IMR-90 (cell line): ENCODE measurements at regions not wholly inside any gene's neighbourhood (a gene's known extent, or its start where the extent isn't known, plus 50 kb on each side); places are given as distances from the start of the nearest gene placed in this dataset.

Experiments used
- ATAC-seq: fragments of 200-7000 bp; cut with Tn5 transposase; 2 replicates; pipeline ENCODE4 v1.9.1; 2020; ENCODE audit warnings: low read depth, mild to moderate bottlenecking, moderate library complexity
- BruUV-seq: library from RNA; stranded (reverse); fragments of 400-500 nt; replicated peaks from 2 replicates; lab custom pipeline; 2021; lab: Mats Ljungman, UMichigan
- CTCF ChIA-PET: fragments of 300-600 bp; formaldehyde crosslinking; extraction: SDS; loops from one replicate; lab custom pipeline; 2021; ENCODE audit warnings: antibody characterized with exemption; lab: Yijun Ruan, JAX
- POLR2A ChIA-PET: fragments of 300-600 bp; sonication (Branson Sonifier 250); formaldehyde crosslinking; loops from one replicate; lab custom pipeline; 2022; ENCODE audit warnings: antibody characterized with exemption; ENCODE audit not compliant: unreplicated experiment; lab: Charles Lee
- DNase-seq: peaks from one replicate; pipeline ENCODE4 v3.0.0; 2013
- H2AFZ ChIP-seq: replicated peaks from 2 replicates; pipeline ENCODE3; 2013; ENCODE audit warnings: low read length, mild to moderate bottlenecking; ENCODE audit not compliant: poor library complexity
- H2AK5ac ChIP-seq: 2 replicates; pipeline ENCODE4 v1.6.1; 2013; ENCODE audit warnings: low read depth, low read length, inconsistent platforms
- H2AK9ac ChIP-seq: replicated peaks from 2 replicates; pipeline ENCODE3; 2013; ENCODE audit warnings: mild to moderate bottlenecking, low read depth, low read length, moderate library complexity; ENCODE audit not compliant: poor library complexity
- H2BK120ac ChIP-seq: 2 replicates; pipeline ENCODE4 v1.6.1; 2013; ENCODE audit warnings: low read depth, low read length, inconsistent platforms
- H2BK15ac ChIP-seq: 3 replicates; pipeline ENCODE4 v1.6.1; 2013; ENCODE audit warnings: low read depth, low read length, inconsistent platforms
- H2BK20ac ChIP-seq: 2 replicates; pipeline ENCODE4 v1.6.1; 2013; ENCODE audit warnings: low read depth, mild to moderate bottlenecking, inconsistent platforms, low read length, moderate library complexity
- H2BK5ac ChIP-seq: 2 replicates; pipeline ENCODE4 v1.6.1; 2013; ENCODE audit warnings: mild to moderate bottlenecking, low read depth, low read length, inconsistent platforms; ENCODE audit not compliant: poor library complexity, severe bottlenecking
- H3K14ac ChIP-seq: replicated peaks from 2 replicates; pipeline ENCODE4 v1.6.1; 2013; ENCODE audit warnings: low read depth, low read length, inconsistent platforms
- H3K18ac ChIP-seq: 2 replicates; pipeline ENCODE4 v1.6.1; 2013; ENCODE audit warnings: low read depth, low read length, control low read depth
- H3K23ac ChIP-seq: 2 replicates; pipeline ENCODE4 v1.6.1; 2013; ENCODE audit warnings: low read depth, low read length, inconsistent platforms
- H3K27ac ChIP-seq: 2 replicates; pipeline ENCODE4 v1.5.1; 2013; ENCODE audit warnings: mild to moderate bottlenecking, control low read depth, low read length; ENCODE audit not compliant: insufficient read depth
- H3K27me3 ChIP-seq: 2 replicates; pipeline ENCODE4 v1.6.1; 2013; ENCODE audit warnings: low read length; ENCODE audit not compliant: control insufficient read depth, insufficient read depth
- H3K36me3 ChIP-seq: 2 replicates; pipeline ENCODE4 v1.6.1; 2013; ENCODE audit warnings: low read length, mixed read lengths; ENCODE audit not compliant: control insufficient read depth, insufficient read depth
- H3K4ac ChIP-seq: 2 replicates; pipeline ENCODE4 v1.6.1; 2013; ENCODE audit warnings: low read depth, low read length, inconsistent platforms
- H3K4me1 ChIP-seq: 2 replicates; pipeline ENCODE4 v1.6.1; 2013; ENCODE audit warnings: low read length, mixed read lengths; ENCODE audit not compliant: control insufficient read depth, insufficient read depth
- H3K4me2 ChIP-seq: 2 replicates; pipeline ENCODE4 v1.6.1; 2013; ENCODE audit warnings: low read depth, mild to moderate bottlenecking, control low read depth, low read length, moderate library complexity
- H3K4me3 ChIP-seq: 2 replicates; pipeline ENCODE4 v1.5.1; 2013; ENCODE audit warnings: low read depth, mild to moderate bottlenecking, control low read depth, low read length, moderate library complexity; ENCODE audit not compliant: insufficient read depth
- H3K56ac ChIP-seq: 2 replicates; pipeline ENCODE4 v1.6.1; 2013; ENCODE audit warnings: low read length, inconsistent platforms; ENCODE audit not compliant: insufficient read depth; ENCODE audit errors: extremely low read depth
- H3K79me1 ChIP-seq, 2 experiments: 2 replicates each; pipeline ENCODE4 v1.6.1; 2013; ENCODE audit warnings: low read length in 2 of 2, inconsistent platforms in 1 of 2, low read depth in 1 of 2
- H3K9ac ChIP-seq: 2 replicates; pipeline ENCODE4 v1.6.1; 2013; ENCODE audit warnings: low read depth, low read length, control low read depth
- H3K9me1 ChIP-seq: 2 replicates; pipeline ENCODE4 v1.6.1; 2013; ENCODE audit warnings: low read length, inconsistent platforms; ENCODE audit not compliant: insufficient read depth
- H3K9me3 ChIP-seq: 2 replicates; pipeline ENCODE4 v1.6.1; 2013; ENCODE audit warnings: low read length; ENCODE audit not compliant: control insufficient read depth, insufficient read depth
- H4K20me1 ChIP-seq: 2 replicates; pipeline ENCODE4 v1.6.1; 2013; ENCODE audit warnings: low read length, inconsistent platforms; ENCODE audit not compliant: insufficient read depth
- H4K5ac ChIP-seq: 2 replicates; pipeline ENCODE4 v1.6.1; 2013; ENCODE audit warnings: mild to moderate bottlenecking, low read depth, low read length, control low read depth
- H4K8ac ChIP-seq, 2 experiments: 2 replicates each; pipeline ENCODE4 v1.6.1; 2013; ENCODE audit warnings: low read depth in 2 of 2, low read length in 2 of 2, control low read depth in 1 of 2, inconsistent platforms in 1 of 2
- H4K91ac ChIP-seq: 2 replicates; pipeline ENCODE4 v1.6.1; 2013; ENCODE audit warnings: low read depth, low read length, inconsistent platforms; ENCODE audit not compliant: insufficient read depth
- CEBPB ChIP-seq: IDR thresholded peaks from 2 replicates; pipeline ENCODE4 v1.6.1; 2012; ENCODE audit warnings: low read depth, low read length, improper control_type of control experiment
- NFE2L2 ChIP-seq: fragments of 150-350 bp; IDR thresholded peaks from 2 replicates; pipeline ENCODE4 v1.6.1; 2016; ENCODE audit warnings: low read depth, mild to moderate bottlenecking, low read length
- POLR2A ChIP-seq: IDR thresholded peaks from 2 replicates; pipeline ENCODE4 v1.6.1; 2012; ENCODE audit warnings: mild to moderate bottlenecking, low read depth, low read length
- RAD21 ChIP-seq: IDR thresholded peaks from 2 replicates; pipeline ENCODE4 v1.6.1; 2012; ENCODE audit warnings: low read length, improper control_type of control experiment
- RCOR1 ChIP-seq: IDR thresholded peaks from 2 replicates; pipeline ENCODE4 v1.6.1; 2012; ENCODE audit warnings: mild to moderate bottlenecking, low read length, improper control_type of control experiment; ENCODE audit not compliant: insufficient replicate concordance
- WGBS, 2 experiments: methylation state at CpG; one replicate each; pipeline versions ENCODE4 v1.1.5 to v1.1.7; 2013; ENCODE audit warnings: missing lambda C conversion rate in 2 of 2; ENCODE audit not compliant: insufficient read length in 1 of 2; ENCODE audit errors: extremely low coverage in 2 of 2; 5-methylcytosine and 5-hydroxymethylcytosine counted together
- dilution Hi-C: fragments of 300-500 bp; cut with HindIII; formaldehyde crosslinking; loops from one replicate; pipeline ENCODE4 v1.14.3; 2018; ENCODE audit warnings: low sequenced_read_pairs; ENCODE audit not compliant: unreplicated experiment
- in situ Hi-C: fragments of 300-500 bp; cut with MboI; formaldehyde crosslinking; loops from 3 replicates; pipeline ENCODE4 v1.14.3; 2019; ENCODE audit warnings: low sequenced_read_pairs, inconsistent platforms, mixed read lengths
- intact Hi-C: fragments of 100-400 bp; cut with micrococcal nuclease; formaldehyde crosslinking; loops from 2 replicates; pipeline ENCODE4 v1.10.0; 2022

- dilution Hi-C loops: no loop called here
- Histone ChIP-seq H4K8ac (no peak overlapping the region), H3K4me1 (no peaks in the 10 kb centered on the region), H3K36me3 (no peaks in the 10 kb centered on the region), H2BK120ac (no peak overlapping the region), H3K79me1 (no peaks in the 10 kb centered on the region), H2BK15ac (no peak overlapping the region), H3K4me2 (no peak overlapping the region), H2AFZ (no peak overlapping the region), H3K27me3 (peaks cover 2% of the 10 kb centered on the region), H3K4me3 (no peak overlapping the region), H4K5ac (no peak overlapping the region), H3K23ac (no peak overlapping the region), H2BK20ac (no peak overlapping the region), H3K56ac (no peak overlapping the region), H3K4ac (no peak overlapping the region), H3K14ac (no peak overlapping the region), H3K9ac (no peak overlapping the region), H3K27ac (no peak overlapping the region), H3K9me1 (no peaks in the 10 kb centered on the region), H2AK9ac (peak overlapping the region; percentile 29), H3K9me3 (no peaks in the 10 kb centered on the region), H2BK5ac (no peak overlapping the region), H4K20me1 (no peaks in the 10 kb centered on the region), H4K91ac (no peak overlapping the region), H2AK5ac (no peak overlapping the region), H3K18ac (no peak overlapping the region)
- POLR2A ChIA-PET: no interaction called here
- intact Hi-C loops: no loop called here
- no peak for DNase-seq
- WGBS, 2 experiments: no CpG with 5 or more reads among the region's 11 CpGs
- ATAC-seq: no peak
- CTCF ChIA-PET: no interaction called here
- in situ Hi-C loops: no loop called here
- TF ChIP-seq NFE2L2: no peak
- no peak for TF ChIP-seq RAD21
- TF ChIP-seq RCOR1: no peak
- TF ChIP-seq CEBPB: no peak
- TF ChIP-seq POLR2A: no peak
- BruUV-seq: no TSS peak
These were observed 121.1 kb upstream of the SLC25A48 start for GRCh38 chr5:135713161-135713915.
